ENCODE measurements at regions not wholly inside any gene's neighbourhood (a gene's known extent, or its start where the extent isn't known, plus 50 kb on each side); places are given as distances from the start of the nearest gene placed in this dataset.

DNA sequence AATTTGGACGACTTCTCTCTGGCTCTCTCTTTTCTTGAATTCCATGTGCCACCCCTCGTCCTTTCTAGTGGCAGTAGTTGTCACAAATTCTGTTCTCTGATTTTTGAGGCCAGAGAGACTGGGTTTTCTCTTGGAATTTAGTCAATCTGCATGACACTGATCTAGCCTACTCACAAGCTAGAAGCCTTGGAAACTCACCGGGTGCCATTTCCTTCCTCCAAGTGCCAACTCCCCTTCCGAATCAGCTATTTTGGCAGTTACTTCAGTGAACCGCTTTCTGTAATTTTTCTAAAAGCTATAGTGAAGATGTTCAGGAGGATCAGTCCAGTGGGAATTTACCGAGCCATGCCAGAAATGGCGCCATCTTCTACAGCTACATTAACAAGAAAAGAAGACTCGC, 228.9 kb downstream of the PMP22 start:
- DNase-seq = no peak

DNA sequence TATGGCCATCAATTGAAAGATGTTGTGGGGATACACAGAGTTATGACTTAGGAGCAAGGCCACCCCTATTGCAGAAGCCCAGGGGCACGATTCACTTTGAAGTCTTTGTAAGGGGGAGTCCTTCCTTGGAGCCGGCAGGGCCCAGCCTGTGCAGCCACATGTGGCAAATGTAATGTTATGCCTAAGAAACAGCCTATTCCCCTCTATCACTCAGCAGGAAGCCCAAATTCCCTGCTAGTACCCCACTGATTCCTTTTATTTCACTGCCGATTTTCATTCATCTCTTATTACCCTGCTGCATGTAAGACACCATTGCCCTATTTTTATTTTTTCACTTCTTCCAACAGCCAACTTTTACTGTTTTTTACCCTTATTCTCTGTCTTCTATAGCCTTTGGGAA, 233.2 kb downstream of the PMP22 start:
- DNase-seq = no peak

DNA sequence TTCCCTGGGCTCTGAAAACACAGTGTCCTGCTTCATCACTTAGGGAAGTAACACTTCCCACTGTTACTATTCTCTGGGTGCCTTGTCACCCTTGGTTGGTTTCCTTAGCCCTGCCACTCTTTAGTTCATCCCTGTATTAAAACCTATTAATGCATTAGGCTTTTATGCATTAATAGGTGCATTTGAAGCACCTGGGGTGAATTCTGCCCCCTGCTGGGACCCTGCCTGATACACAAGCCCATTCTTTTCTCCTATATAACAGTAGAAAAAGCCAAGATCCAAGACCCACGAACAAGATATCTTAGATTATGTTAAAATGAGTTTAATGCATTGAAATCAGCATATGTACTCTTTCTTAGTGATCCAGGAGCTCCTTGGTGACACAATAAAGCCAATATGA, 235.7 kb downstream of the PMP22 start:
- no peak for DNase-seq

DNA sequence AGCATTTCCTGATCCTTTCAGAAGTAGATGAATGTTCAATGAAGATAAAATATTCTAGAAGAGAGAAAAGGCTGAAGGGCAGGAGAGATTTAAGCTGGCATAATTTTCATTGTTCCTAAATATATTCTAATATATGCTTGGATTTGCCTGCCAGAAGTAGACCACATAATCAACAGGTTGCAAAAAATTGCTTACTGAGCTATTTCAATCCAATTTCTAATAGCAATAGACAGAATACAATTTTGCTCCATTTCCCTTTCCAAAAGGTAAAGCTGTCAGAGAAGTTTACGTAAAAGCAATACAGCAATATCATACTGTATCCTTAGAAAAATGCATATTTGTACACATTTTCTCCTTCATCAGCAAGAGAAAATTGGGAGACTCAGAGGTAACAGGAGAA, 237.3 kb downstream of the PMP22 start:
- DNase-seq = no peak

DNA sequence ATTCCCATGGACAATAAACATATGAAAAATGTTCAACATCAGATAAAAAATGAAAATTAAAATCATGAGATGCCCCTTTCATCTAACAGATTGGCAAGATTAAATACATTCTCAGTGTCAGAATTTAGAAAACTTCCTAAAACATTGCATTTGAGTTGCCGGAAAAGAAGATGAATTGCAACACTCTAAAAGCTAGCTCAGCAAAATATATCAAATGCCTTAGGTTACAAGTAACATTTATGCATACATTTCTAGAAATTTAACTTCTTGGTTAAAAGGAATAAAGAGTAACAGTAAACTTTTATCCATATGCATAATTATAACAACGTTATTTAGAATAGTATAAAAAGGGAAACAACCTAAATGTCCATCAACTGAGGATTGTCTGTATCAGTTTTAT, 239.0 kb downstream of the PMP22 start:
- DNase-seq = no peak

DNA sequence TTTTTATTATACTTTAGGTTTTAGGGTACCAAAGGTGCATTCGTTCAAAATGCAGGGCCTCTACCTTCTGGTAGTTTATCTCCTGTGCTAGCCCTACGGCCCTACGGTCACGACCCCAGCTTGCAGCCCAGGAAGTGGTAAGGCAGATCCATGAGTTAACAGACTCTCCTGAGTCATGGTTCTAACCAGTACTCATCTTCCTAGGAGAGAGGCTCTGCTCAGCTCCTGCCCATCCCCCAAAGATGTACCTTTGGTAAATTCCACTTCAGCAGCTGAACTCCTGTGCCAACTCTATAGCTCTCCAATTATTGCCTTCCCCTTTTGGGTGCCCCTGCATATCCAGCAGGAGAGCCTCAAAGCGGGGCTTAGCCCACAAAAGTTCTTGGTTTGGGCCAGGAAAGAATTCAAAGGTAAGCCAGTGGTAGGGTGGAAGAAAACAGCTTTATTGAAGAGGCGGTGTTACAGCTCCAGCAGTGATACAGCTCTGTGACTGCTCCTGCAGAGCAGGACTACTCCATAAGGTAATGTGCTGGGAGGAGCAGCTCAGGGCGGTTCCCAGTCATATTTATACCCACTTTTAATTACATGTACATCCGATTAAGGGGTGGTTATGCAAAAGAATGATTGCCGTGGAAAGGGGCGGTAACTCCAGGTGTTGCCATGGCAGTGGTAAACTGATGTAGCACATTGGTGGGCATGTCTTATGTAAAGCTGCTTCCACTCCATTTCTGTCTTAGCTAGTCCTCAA, 241.4 kb downstream of the PMP22 start:
- DNase-seq = no peak

DNA sequence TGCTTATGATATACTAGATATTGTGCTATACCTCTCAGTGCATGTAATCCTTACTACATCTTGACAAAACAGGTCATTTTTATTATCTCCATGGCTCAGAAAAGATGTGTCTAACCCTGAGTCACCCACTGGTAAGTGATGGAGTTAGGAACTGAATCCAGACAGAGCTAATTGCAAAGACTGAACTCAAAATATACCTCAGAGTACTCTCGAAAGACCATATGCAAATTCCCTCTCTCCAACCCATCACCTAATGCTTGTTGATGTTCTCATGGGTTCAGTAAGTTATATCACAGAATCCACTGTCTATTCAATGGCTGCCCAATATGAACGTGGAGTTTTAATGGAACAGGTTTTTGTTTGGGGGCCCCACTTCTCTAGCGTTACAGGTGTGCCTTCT, 246.0 kb downstream of the PMP22 start:
- no peak for DNase-seq

DNA sequence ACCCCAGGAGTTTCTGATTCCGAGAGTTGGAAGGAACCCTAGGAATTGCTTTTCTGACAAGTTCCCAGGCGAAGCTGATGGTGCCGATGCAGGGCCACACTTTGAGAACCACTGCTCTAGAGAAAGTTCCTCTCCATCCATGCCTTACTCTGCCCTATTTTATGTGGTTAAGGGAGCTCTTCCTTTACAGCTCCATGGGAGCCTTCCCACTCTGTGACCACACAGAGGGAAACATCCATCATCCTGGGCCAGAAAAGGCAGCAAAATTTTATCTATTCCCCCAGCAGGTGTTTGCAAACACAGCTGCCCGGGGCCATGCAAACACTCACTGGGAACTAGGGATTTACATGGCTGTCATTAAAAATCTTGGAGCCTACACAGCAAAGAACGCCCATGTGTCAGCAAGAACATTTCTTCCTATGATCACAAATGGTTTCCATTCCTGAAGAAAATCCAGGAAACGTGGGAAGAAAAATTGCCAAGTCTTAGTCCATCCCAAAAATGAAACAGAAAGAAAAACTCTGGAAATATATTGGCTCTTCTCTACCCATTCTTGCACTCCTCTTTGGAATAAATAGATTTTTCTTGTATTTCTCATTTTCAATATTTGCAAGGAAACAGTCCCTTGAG, 252.7 kb downstream of the PMP22 start:
- no peak for DNase-seq

DNA sequence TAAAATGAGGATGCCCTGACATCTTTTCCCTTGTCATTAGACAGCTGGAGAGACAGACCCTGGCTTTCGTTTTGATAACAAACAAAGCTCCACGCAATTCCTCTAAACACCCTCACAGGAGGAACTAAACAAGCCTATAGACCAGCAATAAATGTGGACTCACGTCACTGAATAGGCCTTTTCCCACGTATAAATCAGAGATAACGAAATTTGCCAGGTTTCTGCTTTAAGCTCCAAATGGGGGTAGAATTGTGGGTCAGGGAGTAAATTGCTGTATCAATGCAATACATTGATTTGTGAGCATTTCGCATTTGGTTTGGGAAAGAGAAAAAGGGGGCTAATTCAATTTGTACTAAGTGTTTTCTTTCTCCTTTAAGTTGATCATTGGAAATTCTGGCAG, 256.0 kb downstream of the PMP22 start:
- no peak for DNase-seq

DNA sequence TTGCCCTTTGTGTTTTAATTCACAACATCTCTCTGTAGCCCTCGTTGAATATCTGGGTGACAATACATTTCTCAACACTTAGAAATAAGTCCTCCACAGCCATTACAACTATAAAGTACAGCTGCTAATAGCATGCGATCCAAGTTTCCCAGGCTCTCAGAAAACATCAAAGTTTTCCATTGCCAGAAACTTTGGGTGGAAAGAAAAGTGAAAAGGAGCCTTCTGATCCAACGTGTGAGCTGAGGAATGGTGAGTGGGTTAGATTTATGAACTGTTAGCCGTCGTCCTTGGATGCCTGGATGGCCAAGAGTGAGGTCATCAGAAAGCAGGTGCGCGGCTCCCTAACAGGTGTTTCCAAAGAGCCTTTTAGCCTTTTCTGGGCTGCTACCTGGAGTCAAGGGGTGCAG, 258.0 kb downstream of the PMP22 start:
- no peak for DNase-seq

DNA sequence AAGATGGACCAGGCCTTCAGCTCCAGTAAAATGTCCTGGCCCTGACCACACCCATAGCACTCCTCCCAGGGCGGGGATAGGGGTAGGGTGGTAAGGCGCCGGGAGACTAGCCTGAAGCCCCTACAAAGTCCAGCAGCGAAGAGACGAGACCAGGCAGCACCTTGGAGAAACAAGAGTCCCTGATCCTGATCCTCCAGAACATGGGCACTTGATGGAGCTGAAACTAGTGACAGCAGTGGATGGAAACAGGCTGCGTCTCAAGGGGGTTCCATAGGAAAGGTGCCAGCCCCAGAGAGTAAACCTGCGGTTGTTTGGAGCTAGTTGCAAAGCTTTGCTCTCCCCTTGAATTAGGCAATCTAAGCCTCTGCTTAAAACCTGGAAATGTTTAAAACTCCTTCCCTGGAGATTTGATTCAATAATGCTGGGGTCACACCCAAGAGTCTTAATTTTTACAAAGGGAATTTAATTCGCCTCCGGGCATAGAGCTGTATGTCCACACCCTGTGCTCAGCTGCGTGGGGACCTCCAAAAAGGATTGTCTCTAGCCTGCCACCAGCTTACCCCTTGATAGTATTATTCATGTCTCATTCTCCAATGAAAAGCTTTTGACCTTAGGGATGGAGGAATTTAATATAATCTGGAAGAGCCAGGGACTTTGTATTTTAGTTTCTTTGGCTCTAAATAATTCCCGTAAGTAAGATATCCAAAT, 258.6 kb downstream of the PMP22 start:
- DNase-seq = no peak

DNA sequence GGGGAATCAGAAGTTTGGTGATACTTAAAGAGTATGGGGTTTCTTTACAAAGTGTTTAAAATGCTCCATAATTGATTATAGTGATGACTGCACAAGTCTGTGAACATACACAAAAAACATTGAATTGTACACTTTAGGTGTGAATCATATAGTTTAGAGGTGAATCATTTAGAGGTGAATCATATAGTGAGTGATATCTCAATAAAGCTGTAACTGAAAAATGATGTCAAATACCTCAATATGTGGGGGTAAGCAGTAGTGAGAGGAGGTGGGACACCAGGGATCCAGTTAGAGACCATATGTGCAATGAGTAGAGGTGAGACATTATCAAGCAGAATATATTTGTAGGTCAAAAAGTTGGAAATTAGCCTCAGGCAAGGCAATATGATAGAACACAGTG, 264.5 kb downstream of the PMP22 start:
- DNase-seq = no peak

DNA sequence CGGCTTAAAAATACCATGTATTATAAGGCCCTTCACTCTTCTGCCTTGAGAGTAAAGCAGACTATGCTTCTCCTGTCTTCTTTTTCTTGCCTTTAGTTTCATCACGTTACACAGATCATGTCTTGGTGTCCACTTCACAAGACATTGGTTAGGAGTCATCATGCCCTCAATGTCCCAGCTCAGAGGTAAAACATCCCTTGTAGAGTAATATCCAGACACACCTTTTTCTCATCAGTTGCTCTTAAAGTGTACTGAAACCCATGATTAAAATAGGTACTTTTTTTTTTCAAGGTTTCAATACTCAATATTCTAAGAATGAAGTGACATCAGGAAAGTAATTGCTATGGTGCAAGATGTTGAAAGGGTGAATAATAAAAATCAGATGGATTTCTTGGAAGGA, 267.8 kb downstream of the PMP22 start:
- DNase-seq = no peak

DNA sequence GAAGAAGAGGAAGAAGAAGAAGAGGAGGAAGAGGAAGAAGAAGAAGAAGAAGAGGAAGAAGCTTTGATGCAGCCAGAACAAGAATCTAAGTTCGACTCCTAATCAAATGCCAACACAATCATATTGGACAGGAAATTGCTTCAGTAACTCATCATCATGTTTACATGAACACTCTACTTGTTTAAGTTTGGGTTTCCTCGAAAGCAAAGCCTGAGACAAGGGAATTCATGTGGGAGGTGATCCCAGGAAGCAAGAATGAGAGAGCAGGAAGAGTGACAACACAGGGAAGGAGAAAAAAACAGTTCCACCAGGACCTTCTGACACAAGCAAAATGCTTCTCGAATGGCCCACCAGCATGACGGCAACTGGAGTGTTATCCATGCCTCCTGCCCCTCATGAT, 279.0 kb downstream of the PMP22 start:
- DNase-seq = no peak

DNA sequence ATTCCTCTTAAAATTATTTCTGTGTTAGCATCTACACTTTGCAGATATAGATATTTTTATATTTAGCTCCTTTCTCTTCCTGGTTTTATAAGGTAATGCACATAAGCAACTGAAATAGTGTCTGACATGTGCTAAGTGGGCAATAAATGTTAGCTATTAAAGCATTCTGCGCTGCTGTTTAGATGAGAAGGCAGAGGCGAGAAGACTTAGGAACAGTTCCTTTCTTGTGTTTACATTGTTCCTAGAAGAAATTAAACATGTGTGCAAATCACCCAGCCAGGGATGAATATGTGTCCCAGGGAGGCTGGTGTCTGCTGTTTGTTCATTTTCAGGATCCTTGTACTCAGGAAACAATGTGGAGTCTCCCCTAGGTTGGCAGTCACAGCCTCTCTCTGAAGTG, 292.3 kb downstream of the PMP22 start:
- DNase-seq = no peak

DNA sequence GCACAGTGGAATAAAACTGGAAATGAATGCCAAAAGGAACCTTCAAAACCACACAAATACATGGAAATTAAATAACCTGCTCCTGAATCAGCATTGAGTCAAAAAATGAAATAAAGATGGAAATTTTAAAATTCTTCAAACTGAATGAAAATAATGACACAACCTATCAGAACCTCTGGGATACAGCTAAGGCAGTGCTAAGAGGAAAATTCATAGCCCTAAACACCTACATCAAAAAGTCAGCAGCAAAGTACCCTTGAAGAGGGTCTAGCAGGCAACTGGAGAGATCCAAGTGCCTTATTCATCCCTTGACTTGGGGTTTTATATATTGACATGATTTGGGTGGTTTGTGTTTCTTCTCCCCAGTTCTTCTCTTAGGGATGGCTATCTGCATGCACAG, 294.1 kb downstream of the PMP22 start:
- no peak for DNase-seq

DNA sequence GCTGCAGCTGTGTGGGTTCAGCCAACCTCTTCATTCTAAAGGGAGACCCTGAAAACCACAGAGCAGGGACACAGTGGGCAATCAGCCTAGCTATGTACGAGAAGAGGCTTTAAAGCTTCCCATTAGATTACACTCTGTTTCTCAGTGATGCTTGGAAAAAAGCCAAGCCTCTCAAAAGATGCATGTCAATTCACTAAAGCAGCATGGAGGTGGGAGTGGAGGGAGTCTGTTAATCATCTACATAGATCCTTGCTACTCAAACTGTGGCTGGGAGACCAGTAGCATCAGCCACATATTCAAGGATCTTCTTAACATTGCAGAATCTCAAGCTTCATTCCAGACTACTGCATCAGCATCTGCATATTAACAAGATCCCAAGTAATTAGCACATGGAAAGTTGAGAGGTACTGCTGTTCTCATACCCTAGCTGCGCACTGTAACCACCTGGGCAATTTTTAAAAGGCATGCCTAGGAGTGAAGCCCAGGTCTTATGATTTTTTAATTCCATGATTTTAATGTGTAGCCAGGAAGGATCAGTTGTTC, 305.9 kb downstream of the PMP22 start:
- DNase-seq = no peak

DNA sequence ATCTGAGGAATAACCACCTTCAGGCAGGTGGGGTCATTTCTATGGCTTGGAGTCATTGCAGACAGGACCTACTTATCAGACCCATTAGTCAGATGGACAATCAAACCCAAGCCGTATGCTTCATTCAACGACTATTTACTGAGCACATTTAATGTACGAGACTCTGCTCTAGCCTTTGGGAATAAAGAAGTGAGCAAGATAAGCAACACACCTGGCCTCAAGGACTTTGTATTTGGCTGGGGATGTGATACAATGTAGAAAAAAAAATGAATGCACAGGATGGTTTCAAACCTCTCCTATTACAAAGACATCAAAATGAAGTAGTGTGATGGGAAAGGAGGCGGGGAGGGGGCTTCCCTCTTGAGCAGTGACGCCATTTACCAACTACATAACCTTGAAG, 311.7 kb downstream of the PMP22 start:
- DNase-seq = no peak

DNA sequence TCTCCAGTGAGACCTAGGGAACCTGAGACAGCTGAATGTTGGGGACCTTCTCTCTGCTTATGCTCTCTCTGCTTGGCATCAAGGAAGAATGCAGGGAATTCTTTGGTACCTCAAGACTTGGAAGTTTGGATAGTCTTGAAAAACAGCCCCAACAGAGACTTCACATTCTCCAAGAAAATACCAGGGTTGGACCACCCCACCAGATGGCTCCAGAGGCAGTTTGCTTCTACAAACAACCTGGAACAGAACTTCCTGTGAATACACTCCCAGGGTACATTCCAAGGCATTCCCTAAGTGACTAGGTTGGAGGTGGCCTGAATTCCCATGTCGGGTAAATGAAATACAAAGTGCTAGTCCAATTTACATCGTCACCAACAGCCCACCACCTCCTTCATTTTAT, 314.4 kb downstream of the PMP22 start:
- DNase-seq = no peak

DNA sequence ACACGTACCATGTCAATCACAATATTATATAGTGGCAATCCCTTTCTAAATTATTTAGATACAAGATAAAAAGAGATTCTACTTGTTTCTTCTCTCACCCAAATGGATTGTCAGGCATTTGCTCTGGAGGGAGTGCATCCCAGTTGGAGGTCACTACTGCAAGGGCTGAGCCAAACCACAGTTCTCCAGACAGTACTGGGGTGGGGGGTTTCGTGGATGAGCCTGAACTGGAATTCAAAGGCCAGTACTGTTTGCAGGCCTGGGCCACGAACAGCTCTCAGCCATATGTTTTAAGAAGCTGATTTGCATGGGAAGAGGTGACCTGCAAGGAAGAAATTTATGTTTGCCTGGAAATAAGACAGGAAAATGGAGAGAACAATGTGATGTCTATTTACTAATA, 314.9 kb downstream of the PMP22 start:
- no peak for DNase-seq

DNA sequence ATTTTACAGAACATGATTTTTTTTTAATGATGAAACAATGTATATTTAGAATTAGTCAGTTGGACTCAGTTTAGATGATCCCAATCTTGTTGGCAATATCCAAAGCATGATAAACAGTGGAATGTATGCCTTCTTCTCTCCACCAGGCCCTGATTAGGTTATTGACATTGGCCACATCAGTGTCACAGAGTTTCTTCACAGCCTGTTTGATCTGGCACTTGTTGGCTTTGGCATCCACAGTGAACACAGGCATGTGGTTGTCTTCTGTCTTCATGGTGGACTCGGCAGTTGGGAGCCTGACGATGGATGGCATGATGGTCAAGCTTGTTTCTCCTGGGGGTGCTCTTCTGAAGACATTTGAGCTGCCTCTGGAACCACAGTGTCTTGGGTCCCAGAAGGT, 317.5 kb downstream of the PMP22 start:
- DNase-seq = no peak

DNA sequence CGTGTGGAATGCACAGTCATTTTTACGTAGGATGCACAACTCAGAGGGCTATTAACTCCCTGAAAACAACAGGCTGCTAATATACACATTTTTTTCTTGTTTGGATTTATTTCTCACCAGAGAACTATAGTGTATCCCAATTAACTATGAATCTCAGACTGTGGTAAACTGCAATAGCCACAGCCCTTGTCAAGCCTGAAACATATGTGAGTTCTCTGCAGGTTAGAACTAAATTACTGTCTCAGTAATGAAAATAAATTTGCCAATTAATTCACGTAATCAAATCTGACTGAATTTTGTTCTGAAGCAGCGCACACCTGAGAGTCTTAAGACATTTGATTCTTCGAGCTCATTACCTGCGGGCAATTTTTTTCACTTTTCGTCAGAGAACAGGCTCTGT, 318.6 kb downstream of the PMP22 start:
- no peak for DNase-seq

DNA sequence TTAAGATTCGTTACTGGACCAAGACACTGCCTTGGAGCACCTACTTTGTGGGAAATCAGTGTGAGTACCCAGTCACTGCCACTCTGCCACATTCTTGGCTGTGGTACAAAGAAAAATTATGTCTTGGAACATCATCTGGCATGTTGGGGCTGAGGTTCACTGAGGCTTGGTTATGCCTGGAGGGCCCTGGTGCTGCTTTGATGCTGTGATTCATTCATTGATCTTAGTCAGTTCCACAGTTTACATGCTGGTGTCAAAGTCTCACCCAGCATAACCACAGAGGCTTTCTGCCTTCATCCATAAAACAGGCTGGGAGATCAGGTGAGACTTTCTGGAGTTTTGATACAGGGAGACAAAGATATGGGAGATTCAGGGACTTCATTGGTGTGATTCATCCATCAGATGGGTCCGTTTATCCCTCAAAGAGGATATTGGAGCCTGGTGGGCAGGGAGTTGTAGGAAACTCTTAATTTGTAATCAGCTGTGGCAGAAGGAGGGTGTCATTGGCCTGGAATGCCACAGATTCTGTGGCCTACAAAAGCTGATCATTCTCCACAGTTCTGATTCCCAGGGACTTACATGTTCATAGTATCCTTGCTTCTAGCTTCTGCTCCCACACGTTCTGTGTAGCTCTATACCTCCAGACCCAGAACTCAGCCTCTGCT, 322.5 kb downstream of the PMP22 start:
- DNase-seq = no peak

DNA sequence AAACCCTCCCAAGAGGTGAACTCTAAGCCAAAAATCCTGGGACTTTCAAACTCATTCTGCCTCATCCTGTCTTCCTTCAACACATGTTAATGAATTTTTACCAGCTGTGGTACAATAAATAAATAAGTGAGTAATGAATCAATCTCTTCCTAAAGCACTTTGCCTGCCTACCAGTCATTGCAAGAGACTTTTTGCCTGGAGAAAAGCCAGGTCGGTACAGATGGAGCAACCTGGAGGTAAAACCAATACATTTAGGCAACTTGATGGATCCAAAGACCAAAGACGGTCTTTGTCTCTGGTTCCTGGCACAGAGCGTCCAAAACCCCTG, 324.2 kb downstream of the PMP22 start:
- no peak for DNase-seq

Data from activated CD8-positive, alpha-beta memory T cell treated with anti-CD3 and anti-CD28 coated beads for 24 hours (primary cell).